ENCODE measurements at regions not wholly inside any gene's neighbourhood (a gene's known extent, or its start where the extent isn't known, plus 50 kb on each side); places are given as distances from the start of the nearest gene placed in this dataset.

DNA sequence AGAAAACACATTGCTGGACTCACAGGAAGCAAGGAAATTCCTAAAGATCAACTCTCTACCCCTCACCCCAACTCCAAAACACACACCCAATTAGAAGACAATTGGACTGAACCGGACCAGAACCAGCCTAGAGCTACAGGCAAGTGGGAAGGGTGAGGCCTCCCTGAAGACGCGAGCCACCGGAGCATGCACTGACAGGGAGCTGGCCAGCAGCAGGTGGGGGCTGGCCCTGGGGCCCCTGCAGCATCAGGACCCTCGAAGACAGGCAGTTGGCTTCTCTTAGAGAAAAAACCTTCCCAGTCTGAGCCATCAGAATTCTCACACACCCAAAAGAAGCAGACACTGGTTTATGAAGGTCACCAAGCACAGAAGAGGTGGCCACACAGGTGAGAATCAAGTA is 209.5 kb upstream of the DIO3 start:
- TF ChIP-seq POU2F2 (IDR thresholded peaks at IDR 0.05; ENCODE audit: low read depth, low read length) (no peak), POLR2AphosphoS5 (IDR thresholded peaks at IDR 0.05; ENCODE audit: low read depth, low read length) (no peak), POLR2A (IDR thresholded peaks at IDR 0.05; ENCODE audit: low read depth, low read length) (no peak), PAX5 (IDR thresholded peaks at IDR 0.05; ENCODE audit: insufficient read depth, low read length, severe bottlenecking) (no peak), TAF1 (IDR thresholded peaks at IDR 0.05; ENCODE audit: low read depth, low read length) (no peak), SPI1 (IDR thresholded peaks at IDR 0.05; ENCODE audit: low read depth, low read length) (no peak)
- FAIRE-seq (no peak), DNase-seq (ENCODE audit: insufficient read length, low spot score) (no peak)

DNA sequence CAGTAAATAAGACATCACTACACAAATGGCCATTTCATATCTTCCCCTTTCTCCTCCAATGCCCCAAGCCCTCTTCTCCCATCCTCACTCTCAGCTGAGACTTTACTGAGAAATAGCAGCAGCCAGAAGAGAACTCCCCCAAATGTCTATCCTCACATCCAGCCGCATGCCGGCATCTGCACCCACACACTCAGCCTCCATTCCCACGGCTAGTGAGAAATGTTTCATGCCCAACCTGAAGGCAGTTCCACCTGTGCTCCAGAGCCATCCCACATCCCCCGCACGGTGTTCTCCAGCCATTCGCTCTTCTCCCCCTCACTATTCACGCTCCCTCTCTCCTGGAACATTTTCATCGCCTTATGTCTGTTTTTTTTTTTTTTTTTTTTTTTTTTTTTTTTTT is 208.7 kb upstream of the DIO3 start:
- DNase-seq (ENCODE audit: insufficient read length, low spot score) = no peak
- FAIRE-seq = no peak
- TF ChIP-seq TAF1 (IDR thresholded peaks at IDR 0.05; ENCODE audit: low read depth, low read length) (no peak), POLR2AphosphoS5 (IDR thresholded peaks at IDR 0.05; ENCODE audit: low read depth, low read length) (no peak), SPI1 (IDR thresholded peaks at IDR 0.05; ENCODE audit: low read depth, low read length) (no peak), POU2F2 (IDR thresholded peaks at IDR 0.05; ENCODE audit: low read depth, low read length) (no peak), POLR2A (IDR thresholded peaks at IDR 0.05; ENCODE audit: low read depth, low read length) (no peak), PAX5 (IDR thresholded peaks at IDR 0.05; ENCODE audit: insufficient read depth, low read length, severe bottlenecking) (no peak)

DNA sequence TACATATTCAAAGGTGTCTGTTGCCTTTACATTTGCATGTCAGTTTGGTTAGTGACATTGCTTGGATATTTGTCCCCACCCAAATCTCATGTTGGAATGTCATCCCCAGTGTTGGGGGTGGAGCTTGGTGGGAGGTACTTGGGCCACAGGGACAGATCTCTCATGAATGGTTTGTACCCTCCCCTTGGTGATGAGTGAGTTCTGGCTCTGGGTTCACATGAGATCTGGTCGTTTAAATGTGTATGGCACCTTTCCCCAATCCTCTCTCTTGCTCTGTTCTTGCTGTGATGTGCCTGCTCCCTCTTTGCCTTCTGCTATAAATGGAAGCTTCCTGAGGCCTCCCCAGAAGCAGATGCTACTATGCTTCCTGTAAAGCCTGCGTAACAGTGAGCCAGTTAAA is 207.9 kb upstream of the DIO3 start:
- no peak for DNase-seq (ENCODE audit: insufficient read length, low spot score)
- TF ChIP-seq POLR2A (IDR thresholded peaks at IDR 0.05; ENCODE audit: low read depth, low read length) (no peak), POLR2AphosphoS5 (IDR thresholded peaks at IDR 0.05; ENCODE audit: low read depth, low read length) (no peak)
- no peak for FAIRE-seq

DNA sequence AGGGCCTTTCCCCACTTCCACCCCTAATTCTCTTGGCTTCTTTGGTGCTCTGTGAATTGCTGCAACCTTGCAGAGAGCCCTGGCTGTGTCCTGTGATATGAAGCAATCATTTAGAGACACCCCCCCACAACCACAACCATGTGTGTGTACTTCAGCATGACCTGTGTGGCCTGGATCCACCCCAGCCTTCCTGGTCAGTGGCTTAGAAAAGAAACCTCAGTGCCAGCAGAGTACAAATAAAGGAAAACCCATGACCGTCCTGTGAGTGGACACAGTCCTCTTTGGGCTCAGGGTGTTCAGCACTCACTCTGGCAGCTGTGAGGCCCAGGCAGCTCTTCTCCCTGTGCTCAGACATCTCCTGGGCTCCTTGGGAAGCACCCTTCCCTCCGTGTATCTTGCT is 206.6 kb upstream of the DIO3 start:
- FAIRE-seq (no peak), DNase-seq (ENCODE audit: insufficient read length, low spot score) (no peak)
- TF ChIP-seq SPI1 (IDR thresholded peaks at IDR 0.05; ENCODE audit: low read depth, low read length) (no peak), POLR2A (IDR thresholded peaks at IDR 0.05; ENCODE audit: low read depth, low read length) (no peak), POLR2AphosphoS5 (IDR thresholded peaks at IDR 0.05; ENCODE audit: low read depth, low read length) (no peak), PAX5 (IDR thresholded peaks at IDR 0.05; ENCODE audit: insufficient read depth, low read length, severe bottlenecking) (no peak), TAF1 (IDR thresholded peaks at IDR 0.05; ENCODE audit: low read depth, low read length) (no peak), POU2F2 (IDR thresholded peaks at IDR 0.05; ENCODE audit: low read depth, low read length) (no peak)

DNA sequence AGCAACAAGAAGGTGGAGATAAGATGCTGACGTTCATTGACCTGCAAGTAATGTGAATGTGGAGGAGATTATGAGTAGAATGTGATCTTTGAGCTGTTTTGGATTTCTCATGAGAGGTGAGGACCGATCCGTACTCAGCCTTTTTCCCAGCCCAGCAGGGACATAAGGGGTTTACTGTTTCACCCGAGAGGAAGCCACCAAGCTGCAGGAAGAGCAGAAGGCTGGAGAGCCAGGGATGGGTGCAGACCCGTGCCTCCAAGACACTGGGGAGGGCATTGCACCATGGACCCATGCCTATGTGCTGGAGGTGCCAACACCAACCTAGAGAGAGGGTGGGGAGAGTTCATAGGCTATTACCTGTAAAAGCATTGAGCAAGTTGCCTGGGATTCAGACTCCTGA is 206.0 kb upstream of the DIO3 start:
- FAIRE-seq (no peak), DNase-seq (ENCODE audit: insufficient read length, low spot score) (no peak)
- TF ChIP-seq POLR2A (IDR thresholded peaks at IDR 0.05; ENCODE audit: low read depth, low read length) (no peak), PAX5 (IDR thresholded peaks at IDR 0.05; ENCODE audit: insufficient read depth, low read length, severe bottlenecking) (no peak)

DNA sequence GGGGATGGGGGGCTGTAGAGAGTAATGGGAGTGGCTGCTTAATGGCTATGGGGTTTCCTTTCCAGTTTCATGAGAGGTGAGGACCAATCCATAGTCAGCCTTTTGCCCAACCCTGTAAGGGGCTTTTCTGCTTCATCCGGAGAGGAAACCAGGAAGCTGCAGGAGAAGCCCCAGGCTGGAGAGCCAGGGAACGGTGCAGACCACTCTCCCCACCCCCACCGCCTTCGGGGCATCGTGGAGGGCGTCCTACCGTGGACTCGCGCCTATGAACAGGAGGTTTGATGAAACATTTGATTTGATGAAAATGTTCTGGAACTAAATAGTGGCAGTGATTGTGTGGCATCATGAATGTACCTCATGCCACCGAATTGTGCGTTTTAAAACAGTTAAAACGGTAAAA is 204.3 kb upstream of the DIO3 start:
- TF ChIP-seq SPI1 (IDR thresholded peaks at IDR 0.05; ENCODE audit: low read depth, low read length) (no peak), POLR2A (IDR thresholded peaks at IDR 0.05; ENCODE audit: low read depth, low read length) (no peak), PAX5 (IDR thresholded peaks at IDR 0.05; ENCODE audit: insufficient read depth, low read length, severe bottlenecking) (no peak), POLR2AphosphoS5 (IDR thresholded peaks at IDR 0.05; ENCODE audit: low read depth, low read length) (no peak), TAF1 (IDR thresholded peaks at IDR 0.05; ENCODE audit: low read depth, low read length) (no peak), POU2F2 (IDR thresholded peaks at IDR 0.05; ENCODE audit: low read depth, low read length) (no peak)

DNA sequence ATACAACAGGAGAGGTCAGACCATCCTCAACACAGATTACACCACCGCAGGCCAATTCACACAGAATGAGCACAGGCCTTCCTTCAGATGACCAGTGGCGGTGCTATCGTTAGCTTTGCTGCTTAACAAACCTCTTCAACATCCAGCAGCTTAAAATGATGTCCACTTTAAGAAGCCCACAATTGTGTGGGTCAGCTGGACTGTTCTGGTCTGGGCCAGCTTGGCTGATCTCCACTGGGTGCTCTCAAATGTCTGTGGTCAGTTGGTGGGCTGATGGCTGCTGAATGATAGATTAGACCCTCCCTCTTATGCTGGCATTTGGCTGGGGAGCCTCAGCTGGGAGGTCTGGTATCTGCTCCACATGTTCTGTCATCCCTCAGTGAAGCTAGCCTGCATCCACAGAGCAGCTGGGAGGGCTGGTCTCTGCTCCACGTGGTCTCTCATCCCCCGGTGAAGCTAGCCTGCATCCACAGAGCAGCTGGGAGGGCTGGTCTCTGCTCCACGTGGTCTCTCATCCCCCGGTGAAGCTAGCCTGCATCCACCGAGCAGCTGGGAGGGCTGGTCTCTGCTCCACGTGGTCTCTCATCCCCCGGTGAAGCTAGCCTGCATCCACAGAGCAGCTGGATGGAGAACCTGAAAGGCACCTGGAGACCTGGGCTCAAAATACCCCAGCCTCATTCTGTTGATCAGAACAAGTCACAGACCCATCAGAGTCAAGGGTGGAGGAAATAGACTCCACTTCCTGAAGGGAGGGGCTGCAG is 203.6 kb upstream of the DIO3 start:
- DNase-seq (ENCODE audit: insufficient read length, low spot score) = no peak
- FAIRE-seq = no peak
- no peak for TF ChIP-seq POLR2A (IDR thresholded peaks at IDR 0.05; ENCODE audit: low read depth, low read length)
- TF ChIP-seq POLR2AphosphoS5 (IDR thresholded peaks at IDR 0.05; ENCODE audit: low read depth, low read length) = no peak
- no peak for TF ChIP-seq SPI1 (IDR thresholded peaks at IDR 0.05; ENCODE audit: low read depth, low read length)
- no peak for TF ChIP-seq TAF1 (IDR thresholded peaks at IDR 0.05; ENCODE audit: low read depth, low read length)
- TF ChIP-seq POU2F2 (IDR thresholded peaks at IDR 0.05; ENCODE audit: low read depth, low read length) = no peak
- TF ChIP-seq PAX5 (IDR thresholded peaks at IDR 0.05; ENCODE audit: insufficient read depth, low read length, severe bottlenecking) = no peak

More for the DNA sequence above, 204.3 kb upstream of the DIO3 start:
- DNase-seq (ENCODE audit: insufficient read length, low spot score) (no peak), FAIRE-seq (no peak)

DNA sequence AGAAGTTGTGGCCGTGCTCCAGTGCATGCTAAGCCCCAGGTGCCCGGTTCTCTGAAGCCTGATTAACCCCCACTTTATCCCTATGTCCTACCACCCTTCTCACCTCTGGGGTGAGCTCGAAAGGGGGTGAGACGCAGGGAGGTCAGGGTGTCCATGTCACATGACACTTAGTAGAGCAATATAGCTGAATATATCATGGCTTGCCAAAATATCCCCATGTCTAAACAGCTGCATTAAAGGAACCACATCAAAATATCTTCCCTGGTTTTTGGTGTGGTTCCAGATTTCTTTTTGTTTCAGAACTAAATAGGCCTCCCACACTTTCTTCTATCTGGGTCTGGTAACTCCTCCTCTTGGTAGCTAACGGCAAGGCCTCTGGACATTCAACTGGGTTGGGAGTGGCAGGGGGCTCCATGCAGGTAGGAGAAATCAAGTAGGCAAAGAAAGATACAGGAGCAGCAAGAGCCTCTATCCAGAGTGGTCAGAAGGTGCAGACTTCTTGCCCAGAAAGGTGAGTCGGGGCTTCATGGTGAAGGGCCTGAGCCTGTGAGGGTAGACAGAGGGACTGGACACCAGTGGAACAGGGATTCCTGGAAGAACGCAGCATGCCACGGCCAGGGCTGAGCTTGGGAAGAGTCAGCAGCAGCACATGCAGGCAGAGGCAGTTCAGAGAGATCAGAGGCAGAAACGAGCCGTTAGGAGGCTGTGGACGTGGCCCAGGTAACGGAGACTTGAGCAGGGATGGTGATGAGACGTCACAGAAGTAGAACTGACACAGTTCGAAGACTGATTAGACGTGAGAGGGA is 202.8 kb upstream of the DIO3 start:
- DNase-seq (ENCODE audit: insufficient read length, low spot score) = no peak
- TF ChIP-seq PAX5 (IDR thresholded peaks at IDR 0.05; ENCODE audit: insufficient read depth, low read length, severe bottlenecking) = no peak
- FAIRE-seq = no peak

DNA sequence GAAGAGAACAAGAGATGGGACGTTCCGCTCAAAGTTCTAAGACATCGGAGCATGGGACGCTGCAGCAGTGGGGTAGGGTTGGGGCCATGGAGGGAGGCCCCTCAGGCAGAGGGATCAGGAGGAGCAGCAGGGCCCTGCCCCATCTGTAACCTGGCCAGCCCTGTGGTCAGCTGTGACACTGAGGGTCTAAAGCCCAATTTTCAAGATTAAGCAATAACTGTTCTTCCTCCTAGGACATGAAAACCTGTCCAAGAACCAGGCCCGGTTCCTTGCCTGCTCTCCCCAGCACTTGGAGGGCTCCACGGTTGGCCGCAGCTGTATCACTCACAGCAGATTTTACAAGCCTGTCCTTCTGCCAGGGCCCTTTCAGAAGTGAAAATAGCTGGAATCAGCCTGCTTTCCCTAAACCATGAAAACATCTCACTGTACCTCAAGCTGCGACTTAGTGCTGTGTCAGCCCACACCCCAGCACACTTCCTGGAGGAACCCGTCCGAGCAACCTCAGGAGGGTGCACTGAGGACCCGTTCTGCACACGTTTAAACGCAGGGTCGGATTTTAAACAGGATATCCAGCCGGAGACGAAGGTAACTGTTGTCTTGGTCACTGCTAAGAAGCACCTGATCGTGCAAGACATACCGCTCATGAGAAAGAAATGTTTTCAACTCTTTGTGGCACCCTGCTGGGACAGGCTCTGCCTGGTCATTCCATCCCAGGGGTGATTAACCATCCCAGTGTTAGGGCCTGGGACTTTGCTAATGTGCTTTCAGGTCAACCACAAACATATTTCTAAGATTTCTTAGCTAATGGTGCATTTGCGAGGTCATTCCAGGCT is 201.9 kb upstream of the DIO3 start:
- FAIRE-seq = no peak
- DNase-seq (ENCODE audit: insufficient read length, low spot score) = no peak
- no peak for TF ChIP-seq POLR2AphosphoS5 (IDR thresholded peaks at IDR 0.05; ENCODE audit: low read depth, low read length)
- TF ChIP-seq SPI1 (IDR thresholded peaks at IDR 0.05; ENCODE audit: low read depth, low read length) = no peak
- TF ChIP-seq TAF1 (IDR thresholded peaks at IDR 0.05; ENCODE audit: low read depth, low read length) = no peak
- no peak for TF ChIP-seq POU2F2 (IDR thresholded peaks at IDR 0.05; ENCODE audit: low read depth, low read length)
- no peak for TF ChIP-seq PAX5 (IDR thresholded peaks at IDR 0.05; ENCODE audit: insufficient read depth, low read length, severe bottlenecking)
- no peak for TF ChIP-seq POLR2A (IDR thresholded peaks at IDR 0.05; ENCODE audit: low read depth, low read length)
